ENCODE measurements at regions not wholly inside any gene's neighbourhood (a gene's known extent, or its start where the extent isn't known, plus 50 kb on each side); places are given as distances from the start of the nearest gene placed in this dataset.
A peak's percentile ranks its signal among the peaks of the same experiment; 100 is the strongest.
"Not testable (repeated sequence)": the region's sequence is repeated elsewhere in the genome, so short reads cannot be mapped to it uniquely, and the experiment has no call there.

GRCh38 chr5:40134883-40135520 lies 544.7 kb upstream of the PTGER4 start:
- no peak for FAIRE-seq

- no peak for FAIRE-seq
Measured at GRCh38 chr5:40124367-40124766, 555.3 kb upstream of the PTGER4 start.

GRCh38 chr5:40121236-40121635 lies 558.5 kb upstream of the PTGER4 start:
- no peak for FAIRE-seq

GRCh38 chr5:40112875-40113274 lies 566.8 kb upstream of the PTGER4 start:
- FAIRE-seq, result no peak

- not testable (repeated sequence) for FAIRE-seq
Measured at GRCh38 chr5:40111036-40111435, 568.7 kb upstream of the PTGER4 start.

GRCh38 chr5:40108764-40109390 lies 570.8 kb upstream of the PTGER4 start:
- FAIRE-seq, result not testable (repeated sequence)

GRCh38 chr5:40107786-40108185 lies 571.9 kb upstream of the PTGER4 start:
- FAIRE-seq, result not testable (repeated sequence)

GRCh38 chr5:40106847-40107246 lies 572.9 kb upstream of the PTGER4 start:
- FAIRE-seq, result no peak

- no peak for FAIRE-seq
Measured at GRCh38 chr5:40098313-40098712, 581.4 kb upstream of the PTGER4 start.

- FAIRE-seq, result no peak
Measured at GRCh38 chr5:40093550-40093949, 586.2 kb upstream of the PTGER4 start.

- FAIRE-seq, result peak; percentile 86
Measured at GRCh38 chr5:40089269-40089668, 590.4 kb upstream of the PTGER4 start.

- FAIRE-seq, result no peak
Measured at GRCh38 chr5:40084614-40085013, 595.1 kb upstream of the PTGER4 start.

- FAIRE-seq, result no peak
Measured at GRCh38 chr5:40082313-40082712, 597.4 kb upstream of the PTGER4 start.

- FAIRE-seq, result no peak
Measured at GRCh38 chr5:40080191-40080590, 599.5 kb upstream of the PTGER4 start.

GRCh38 chr5:40078898-40079575 lies 600.7 kb upstream of the PTGER4 start:
- no peak for FAIRE-seq

GRCh38 chr5:40074826-40075225 lies 604.9 kb upstream of the PTGER4 start:
- FAIRE-seq, result no peak

- no peak for FAIRE-seq
Measured at GRCh38 chr5:40073927-40074326, 605.8 kb upstream of the PTGER4 start.

- no peak for FAIRE-seq
Measured at GRCh38 chr5:40071870-40072269, 607.8 kb upstream of the PTGER4 start.

- no peak for FAIRE-seq
Measured at GRCh38 chr5:40066616-40067015, 613.1 kb upstream of the PTGER4 start.

- FAIRE-seq, result no peak
Measured at GRCh38 chr5:40052808-40053207, 626.9 kb upstream of the PTGER4 start.

- FAIRE-seq, result no peak
Measured at GRCh38 chr5:40046792-40047191, 622.0 kb upstream of the DAB2 start.

- peak; percentile 33 for FAIRE-seq
Measured at GRCh38 chr5:40045429-40045828, 620.6 kb upstream of the DAB2 start.

- no peak for FAIRE-seq
Measured at GRCh38 chr5:40043916-40044315, 619.1 kb upstream of the DAB2 start.

GRCh38 chr5:40041452-40041851 lies 616.7 kb upstream of the DAB2 start:
- no peak for FAIRE-seq
